GM18907 (cell line): ENCODE measurements at regions not wholly inside any gene's neighbourhood (a gene's known extent, or its start where the extent isn't known, plus 50 kb on each side); places are given as distances from the start of the nearest gene placed in this dataset.
"Not testable (repeated sequence)": the region's sequence is repeated elsewhere in the genome, so short reads cannot be mapped to it uniquely, and the experiment has no call there.

Source experiments
- ATAC-seq: cut with Tn5 transposase; IDR thresholded peaks from one replicate; pipeline ENCODE4 v1.9.1; 2021; ENCODE audit warnings: mild to moderate bottlenecking, moderate library complexity; ENCODE audit not compliant: unreplicated experiment

DNA sequence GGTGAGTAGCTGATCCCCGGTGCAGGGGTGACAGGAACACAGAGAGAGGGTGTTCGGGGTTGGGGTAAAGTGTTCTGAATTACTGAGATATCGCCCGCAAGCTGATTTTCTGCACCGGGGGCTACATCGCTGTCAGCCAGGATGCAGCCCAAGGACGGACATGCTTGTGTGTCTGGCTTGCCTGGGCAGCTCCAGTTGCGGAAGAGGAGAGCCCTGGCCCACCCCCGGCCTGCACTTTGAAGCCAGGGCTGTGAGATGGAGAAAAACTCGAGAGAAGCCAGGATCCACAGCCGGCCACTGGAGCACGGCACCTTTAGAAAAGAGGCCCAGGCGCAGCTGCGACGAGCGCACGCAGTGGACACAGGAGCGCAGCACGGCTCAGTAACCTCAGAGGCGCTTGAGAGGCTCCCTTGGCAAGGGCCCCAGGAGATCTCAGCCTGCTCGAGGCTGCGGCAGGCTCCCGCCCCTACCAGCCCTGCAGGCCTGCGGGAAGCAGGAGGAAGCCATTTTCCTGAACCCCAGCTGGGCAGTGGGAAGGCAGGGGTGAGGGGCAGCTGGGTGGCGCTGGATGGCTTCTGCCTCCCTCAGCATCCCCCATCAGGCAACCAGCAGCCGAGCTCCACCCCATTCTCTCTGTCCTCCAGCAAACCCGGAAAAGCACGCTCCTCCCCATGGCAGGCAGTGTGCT, 59.2 kb downstream of the C9orf50 start:
- ATAC-seq, result no peak

- ATAC-seq, result no peak
These were observed 60.0 kb downstream of the C9orf50 start for GRCh38 chr9:129560881-129561306.

DNA sequence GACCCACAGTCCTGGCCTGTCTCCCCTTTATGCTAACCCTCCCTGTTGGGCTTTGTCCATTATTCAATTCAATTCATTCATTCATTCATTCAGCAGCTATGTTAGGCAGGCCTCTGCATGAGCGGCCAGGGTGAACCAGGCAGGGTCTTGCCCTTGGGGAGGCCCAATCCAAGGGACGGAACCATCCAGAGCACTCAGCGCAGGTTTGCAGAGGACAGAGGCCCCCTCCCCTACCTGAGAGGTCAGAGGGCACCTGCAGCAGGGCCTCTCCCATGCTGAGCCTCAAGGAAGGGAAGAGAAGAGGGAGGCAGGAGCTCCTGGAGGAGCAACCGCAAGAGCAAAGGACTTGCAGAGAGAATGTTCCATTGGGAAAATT, 61.4 kb downstream of the C9orf50 start:
- no peak for ATAC-seq

DNA sequence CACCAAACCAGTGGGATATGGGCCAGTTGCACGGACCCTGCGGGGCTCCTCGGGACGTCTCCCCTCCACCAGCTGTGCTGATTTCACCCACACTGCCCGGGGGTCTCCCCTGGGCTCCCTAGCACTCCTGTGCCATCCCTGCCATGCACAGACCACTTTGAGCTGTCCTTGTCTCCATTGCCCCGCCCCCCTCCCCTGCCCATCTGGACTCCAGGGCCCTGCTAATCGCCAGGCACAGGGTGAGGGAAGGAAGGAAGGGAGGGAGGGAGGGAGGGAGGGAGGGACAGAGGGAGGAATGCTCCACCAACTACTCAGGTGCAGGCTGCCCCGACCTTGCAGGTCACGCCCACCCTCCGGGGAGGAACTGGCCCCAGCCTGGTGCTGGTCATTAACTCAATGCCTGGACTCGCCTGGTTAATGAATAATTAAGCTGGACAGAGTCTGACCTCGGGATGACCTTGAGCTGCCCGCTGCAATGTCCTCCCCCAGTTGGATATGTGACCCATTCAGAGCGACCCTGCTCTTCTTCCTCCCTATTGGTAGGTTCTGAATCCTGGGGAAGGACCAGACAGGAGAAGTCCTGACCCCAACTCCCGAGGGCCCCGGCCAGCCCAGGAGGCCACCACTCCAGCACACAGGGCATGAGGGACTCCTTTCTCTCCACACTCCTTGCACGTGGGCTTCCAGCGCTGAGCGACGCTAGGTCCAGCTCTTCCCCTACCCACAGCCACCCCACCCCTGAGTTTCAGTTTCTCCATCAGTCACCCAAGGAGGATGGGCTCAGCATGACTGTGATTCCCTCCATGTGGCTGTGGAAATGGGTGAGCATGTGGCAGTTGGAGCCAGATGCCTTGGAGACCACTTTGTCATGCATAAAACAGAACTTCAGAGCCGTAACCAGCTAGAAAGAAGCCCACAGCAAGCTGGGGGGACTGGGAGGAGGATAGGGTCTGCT, 62.1 kb downstream of the C9orf50 start:
- no peak for ATAC-seq

DNA sequence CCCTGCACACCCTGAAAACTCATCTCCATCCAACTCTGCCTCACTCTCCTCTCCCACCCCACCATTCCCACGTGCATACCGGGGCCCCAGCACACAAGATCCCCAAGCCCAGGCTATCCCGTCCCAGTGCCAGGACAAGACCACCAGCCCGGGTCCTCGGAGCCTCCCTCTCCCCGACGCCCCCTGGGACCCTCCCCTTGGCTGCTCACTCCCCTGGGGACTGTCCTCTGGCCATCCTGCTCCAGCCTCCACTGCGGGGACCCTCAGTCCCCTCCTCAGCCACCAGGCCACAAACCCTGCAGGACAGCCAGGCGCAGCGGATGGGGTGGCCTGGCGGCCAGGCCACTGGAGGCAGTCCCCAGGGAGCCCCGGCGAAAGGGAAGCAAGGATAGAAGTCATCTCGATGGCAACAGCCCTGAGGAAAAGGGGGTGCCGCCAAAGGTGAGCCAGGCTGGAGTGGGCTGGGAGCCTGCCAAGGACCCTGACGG, 62.8 kb downstream of the C9orf50 start:
- no peak for ATAC-seq

- no peak for ATAC-seq
These were observed 63.5 kb downstream of the C9orf50 start for GRCh38 chr9:129557192-129558036.

GRCh38 chr9:129556491-129557191, 64.3 kb downstream of the C9orf50 start:
- no peak for ATAC-seq

- no peak for ATAC-seq
These were observed 65.2 kb downstream of the C9orf50 start for GRCh38 chr9:129555512-129556215.

DNA sequence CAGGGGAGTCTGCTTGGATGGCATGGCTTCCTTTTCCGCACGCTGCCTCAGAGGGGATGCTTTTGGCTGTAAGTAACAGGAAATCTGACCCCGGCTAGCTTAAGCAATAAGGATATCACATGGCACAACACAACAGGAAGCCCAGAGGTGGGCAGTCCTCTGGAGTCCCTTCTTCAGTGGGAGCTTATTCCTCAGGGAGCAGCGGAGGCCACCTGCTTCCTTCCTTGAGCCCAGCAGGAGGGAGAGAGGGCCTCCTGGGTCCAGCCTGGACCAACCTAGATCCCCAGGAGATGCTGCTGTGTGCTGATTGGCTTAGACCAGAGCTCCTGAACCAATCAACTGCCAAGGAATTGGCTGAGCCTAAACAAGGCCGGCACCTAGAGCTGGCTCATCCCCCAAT, 66.3 kb downstream of the C9orf50 start:
- no peak for ATAC-seq

DNA sequence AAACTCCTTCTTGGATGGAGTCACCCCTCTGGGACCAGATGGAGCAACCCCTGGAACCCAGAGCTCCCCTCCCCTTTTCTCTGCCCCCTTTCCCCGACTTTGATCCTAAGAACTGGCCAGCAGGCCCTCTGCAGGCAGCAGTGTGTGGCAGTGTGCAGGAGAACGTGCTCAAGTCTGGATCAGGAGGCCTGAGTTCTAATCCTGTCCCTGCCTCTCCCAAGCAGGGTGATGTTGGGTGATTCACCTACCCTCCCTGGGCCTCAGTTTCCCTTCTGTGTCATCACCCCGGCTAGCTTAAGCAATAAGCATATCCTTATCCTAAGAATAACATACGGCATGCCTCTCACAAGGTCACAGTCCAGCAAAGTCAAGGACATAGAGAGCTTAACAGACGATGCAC, 67.6 kb downstream of the C9orf50 start:
- ATAC-seq, result no peak

GRCh38 chr9:129552064-129552463, 68.8 kb downstream of the C9orf50 start:
- ATAC-seq, result no peak

DNA sequence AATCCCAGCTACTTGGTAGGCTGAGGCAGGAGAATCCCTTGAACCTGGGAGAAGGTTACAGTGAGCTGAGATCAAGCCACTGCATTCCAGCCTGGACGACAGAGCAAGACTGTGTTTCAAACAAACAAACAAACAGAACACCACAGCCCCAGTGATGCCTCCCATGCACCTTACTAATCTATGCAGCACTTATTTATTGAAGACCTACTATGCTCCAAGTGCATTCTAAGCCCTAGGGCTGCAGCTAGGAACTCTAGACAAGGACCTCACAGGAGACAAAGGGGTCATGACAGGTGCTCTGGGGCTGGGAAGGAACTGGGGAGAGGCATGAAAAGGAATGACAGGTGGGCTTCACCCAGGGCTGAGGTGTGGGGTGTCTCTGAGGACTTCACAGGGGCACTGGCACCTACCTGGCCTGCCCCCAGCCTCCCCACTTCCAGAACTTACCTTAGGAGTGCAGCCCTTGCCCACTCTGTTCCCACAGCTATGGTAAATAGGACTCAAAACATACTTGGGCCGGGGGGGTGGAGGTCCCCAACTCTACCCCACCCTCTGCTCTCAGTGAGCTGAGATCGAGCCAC, 69.4 kb downstream of the C9orf50 start:
- no peak for ATAC-seq

DNA sequence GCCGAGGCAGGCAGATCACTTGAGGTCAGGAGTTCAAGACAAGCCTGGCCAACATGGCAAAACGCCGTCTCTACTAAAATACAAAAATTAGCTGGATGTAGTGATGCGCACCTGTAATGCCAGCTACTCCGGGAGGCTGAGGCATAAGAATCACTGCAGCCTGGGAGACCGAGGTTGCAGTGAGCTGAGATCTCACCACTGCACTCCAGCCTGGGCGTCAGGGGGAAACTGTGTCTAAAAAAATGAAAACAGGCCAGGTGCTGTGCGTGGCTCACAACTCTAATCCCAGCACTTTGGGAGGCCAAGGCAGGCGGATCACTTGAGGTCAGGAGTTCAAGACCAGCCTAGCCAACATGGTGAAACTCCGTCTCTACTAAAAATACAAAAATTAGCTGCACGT, 69.9 kb downstream of the C9orf50 start:
- ATAC-seq, result not testable (repeated sequence)

GRCh38 chr9:129550199-129550839, 70.6 kb downstream of the C9orf50 start:
- no peak for ATAC-seq

DNA sequence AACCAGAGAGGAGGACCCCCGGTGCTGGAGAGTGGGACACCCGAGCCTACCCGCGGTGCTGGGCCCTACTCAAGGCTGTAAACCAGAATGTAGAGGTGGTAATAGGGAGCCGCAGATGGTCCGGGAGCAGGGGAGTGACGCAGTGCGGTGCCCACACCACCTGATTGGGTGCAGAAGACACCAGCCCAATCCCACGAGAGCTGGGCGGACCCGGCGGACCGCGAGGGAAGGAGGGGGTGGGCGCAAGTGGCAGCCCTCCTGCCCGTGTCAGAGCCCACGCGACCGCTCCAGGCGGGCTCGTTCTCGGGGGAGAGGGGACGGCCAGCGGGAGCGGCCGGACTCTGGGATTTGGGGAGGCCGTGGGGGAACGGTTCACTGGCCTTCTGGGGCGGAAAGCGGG, 71.2 kb downstream of the C9orf50 start:
- no peak for ATAC-seq

DNA sequence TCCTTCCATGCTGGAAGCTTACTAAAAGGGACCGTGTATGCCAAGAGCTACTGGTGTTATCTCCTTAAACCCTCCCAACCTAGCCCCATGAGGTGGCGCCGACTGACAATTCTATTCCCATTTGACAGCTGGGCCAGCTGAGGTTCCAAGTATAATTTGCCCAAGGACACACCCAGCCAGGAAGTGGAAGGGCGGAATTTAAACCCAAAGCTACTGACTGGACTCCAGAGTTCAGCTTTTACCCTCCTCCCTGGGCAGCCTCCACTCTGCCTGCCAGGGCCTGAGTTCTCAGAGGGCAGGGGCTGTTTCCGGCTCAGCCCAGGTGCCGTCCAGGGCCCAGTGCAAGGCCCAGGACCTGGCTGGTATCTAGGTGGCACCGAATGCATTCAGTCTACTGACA, 71.8 kb downstream of the C9orf50 start:
- no peak for ATAC-seq

DNA sequence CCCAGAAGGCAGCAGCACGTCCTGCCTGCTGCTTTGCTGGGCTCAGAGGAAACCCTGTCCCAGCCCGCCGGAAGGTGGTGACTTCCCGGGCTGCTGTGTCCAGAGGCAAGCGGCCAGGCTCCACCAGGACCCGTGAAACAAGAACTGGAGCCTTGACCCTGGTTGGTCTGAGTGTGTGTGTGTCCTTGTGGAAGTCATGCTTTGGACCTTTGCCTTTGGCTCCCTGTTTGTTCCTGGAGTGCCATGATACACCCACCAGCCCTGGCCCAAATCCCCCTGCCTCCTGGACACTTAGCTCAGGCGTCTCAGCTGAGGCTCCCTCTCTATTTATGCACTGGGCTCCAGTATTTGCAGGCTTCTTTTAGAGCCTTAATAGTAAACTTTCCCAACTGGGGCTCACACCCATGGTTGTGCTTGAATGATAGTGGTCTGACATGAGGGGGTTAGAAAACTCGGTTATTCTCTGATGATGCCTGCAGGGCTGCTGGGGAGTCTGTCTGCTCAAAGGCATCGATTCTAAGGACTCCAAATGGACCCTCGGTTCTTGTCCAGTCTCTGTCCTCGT, 72.2 kb downstream of the C9orf50 start:
- ATAC-seq, result no peak

- ATAC-seq, result no peak
These were observed 72.9 kb downstream of the C9orf50 start for GRCh38 chr9:129547869-129548570.
